GM18508 (cell line): ENCODE measurements at regions not wholly inside any gene's neighbourhood (a gene's known extent, or its start where the extent isn't known, plus 50 kb on each side); places are given as distances from the start of the nearest gene placed in this dataset.

ENCODE experiments used
- ATAC-seq: cut with Tn5 transposase; IDR thresholded peaks from one replicate; pipeline ENCODE4 v1.9.1; 2021; ENCODE audit warnings: moderate number of reproducible peaks; ENCODE audit not compliant: insufficient read depth, unreplicated experiment

DNA sequence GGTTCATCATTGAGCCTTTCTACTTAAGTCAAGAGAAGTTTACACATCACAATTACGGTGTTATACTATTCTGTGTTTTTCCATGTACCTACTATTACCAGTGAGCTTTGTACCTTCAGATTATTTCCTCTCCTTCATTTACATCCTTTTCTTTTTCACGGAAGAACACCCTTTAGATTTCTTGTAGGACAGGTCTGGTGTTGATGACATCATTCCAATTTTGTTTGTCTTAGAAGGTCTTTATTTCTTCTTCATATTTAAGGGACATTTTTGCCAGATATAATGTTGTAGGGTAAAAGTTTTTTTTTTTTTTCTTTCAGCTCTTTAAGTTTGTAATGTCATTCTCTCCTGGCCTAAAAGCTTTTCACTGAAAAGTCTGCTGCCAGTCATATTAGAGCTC is 637.1 kb upstream of the RIOK2 start:
- no peak for ATAC-seq

GRCh38 chr5:97832645-97833296 is 649.7 kb upstream of the RIOK2 start:
- ATAC-seq, result no peak

DNA sequence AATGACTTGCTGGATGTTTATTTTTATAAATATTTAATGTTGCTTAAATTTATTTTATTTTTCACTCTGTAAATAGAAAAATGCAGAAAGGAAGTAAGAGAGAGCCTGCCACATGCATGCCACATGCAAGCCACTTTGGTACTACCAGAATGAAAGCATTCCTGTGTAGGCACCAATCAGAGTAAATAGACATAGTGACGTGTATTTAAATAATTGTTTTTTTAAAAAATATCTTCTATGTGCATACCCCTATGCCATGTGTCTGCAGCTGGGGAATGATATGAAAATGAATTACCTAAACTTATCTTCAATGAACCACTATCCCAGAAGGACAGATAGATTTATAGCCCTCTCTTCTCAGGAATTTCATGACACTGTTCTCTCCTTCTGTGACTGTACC is 651.5 kb upstream of the RIOK2 start:
- ATAC-seq, result no peak

DNA sequence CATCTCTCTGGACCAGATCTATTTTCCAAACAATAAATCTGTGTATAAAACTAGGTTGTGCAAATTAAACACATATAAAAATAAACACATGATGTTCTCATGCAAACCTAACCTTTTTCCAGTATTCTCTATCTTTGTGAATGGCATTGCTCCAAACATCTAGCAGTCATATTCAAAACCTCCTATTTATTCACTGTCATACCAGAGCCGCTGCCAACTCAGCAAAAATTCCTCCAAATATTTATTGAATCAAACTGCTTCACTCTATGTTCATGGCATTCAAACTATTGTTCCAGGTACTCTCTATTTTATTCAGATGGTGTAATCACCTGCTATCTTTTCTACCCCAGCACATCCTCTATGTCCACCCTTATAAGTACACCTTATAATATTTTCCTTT is 652.1 kb upstream of the RIOK2 start:
- no peak for ATAC-seq

DNA sequence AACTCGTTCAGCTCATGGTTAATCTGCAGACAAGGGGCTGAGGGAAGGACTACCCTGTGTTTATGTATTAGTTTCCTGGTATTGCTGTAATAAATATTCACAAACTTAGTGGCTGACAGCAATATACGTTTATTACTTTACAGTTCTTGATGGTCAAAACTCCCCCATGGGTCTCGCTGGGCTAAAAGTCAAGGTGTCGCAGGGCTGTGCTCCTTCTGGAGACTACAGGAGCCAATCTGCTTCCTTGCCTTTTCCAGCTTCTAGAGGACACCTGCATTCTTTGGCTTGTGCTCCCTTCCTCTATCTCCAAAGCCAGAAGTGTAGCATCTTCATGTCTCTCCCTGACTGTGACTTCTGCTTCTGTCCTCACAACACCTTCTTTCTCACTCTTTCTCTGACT is 653.8 kb upstream of the RIOK2 start:
- ATAC-seq, result no peak

DNA sequence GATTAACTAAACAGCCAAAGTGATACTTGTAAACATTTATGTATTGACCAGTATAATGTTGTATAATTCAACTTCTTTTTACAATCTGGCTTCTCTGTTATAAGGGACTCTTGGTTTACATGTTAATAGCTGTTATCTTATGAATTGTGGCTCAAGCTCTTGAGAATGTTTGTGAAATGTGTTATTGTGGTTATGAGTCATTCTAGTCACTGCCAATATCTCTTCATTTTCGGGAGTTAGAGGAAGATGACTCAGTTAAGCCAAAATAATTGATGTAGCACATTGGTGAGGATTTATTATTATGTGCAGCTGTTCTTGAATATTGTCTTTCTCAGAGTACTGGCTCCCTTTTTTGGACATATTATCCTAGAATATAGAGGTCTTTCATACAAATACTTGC is 655.2 kb upstream of the RIOK2 start:
- ATAC-seq, result peak; percentile 99

- ATAC-seq, result no peak
Measured at GRCh38 chr5:97839341-97840086, 656.5 kb upstream of the RIOK2 start.

- ATAC-seq, result no peak
Measured at GRCh38 chr5:97840643-97841042, 657.6 kb upstream of the RIOK2 start.

- ATAC-seq, result no peak
Measured at GRCh38 chr5:97842687-97843086, 659.6 kb upstream of the RIOK2 start.

GRCh38 chr5:97844797-97845196 is 661.8 kb upstream of the RIOK2 start:
- ATAC-seq, result no peak

DNA sequence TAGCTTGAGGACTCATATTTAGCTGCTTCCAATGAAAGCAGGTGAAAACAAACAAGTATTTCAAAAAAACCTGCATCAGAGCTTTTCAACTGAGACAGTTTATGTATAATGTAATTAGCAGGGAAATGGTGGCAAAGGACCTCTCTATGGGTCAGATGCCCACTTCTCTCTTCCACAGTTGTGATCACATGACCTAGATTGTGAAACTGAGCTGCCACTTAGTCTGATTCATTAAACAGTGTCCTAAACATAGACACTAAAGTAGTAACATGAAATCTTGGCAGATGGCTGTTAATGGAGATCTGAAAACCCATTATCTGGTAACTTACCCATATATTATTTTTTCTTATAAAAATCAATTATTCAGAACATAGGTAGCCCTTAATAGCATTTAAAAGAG is 663.6 kb upstream of the RIOK2 start:
- ATAC-seq, result no peak

DNA sequence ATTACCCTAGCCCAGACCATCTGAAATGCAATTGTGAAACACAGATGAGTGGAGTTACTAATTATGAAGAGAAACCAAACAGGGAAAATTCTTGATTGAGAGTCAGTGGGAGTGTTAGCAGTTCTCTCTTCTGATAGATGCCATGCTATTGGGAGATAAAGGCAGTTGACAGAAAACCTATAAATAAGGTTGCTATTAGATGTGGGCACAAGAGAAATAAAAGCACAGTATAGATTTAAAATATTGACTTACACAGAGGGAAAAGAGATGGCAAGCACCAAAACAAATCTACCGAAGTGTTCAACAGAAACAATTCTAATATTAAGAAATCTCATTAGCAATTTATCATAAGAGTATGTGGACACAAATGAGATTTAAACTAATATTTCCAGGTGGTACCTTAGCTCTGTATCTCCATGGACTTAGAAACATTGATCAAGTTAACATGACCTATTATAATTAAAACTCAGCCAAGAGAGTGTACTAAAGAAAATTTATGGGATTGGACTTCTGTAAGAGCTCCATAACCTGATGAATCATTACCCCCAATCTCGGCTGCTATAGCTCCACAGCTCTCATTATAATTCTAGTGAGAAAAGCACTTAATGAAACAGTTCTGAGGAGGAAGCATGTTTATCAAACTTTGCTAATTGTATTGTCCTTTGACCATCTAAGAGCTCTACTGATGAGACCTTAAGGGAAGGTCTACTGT is 665.0 kb upstream of the RIOK2 start:
- ATAC-seq, result no peak

DNA sequence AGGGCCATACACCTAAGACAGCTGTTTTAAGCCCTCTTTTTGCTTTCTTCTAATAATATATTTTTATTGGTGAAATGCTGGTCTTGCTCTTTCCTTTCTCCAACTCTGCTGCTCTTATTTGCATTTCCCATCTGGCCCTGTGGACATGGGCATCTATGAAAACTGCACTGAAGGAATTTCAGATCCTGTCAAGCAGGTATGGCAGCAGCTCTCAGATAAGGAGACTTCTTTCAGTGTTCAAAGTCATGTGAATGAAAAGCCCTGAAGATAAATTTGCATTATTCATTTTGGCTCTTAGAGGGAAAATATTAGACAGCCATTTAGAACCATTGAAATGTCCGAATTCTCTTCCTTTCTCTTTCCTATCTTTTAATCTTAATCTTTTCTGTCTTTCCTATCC is 668.0 kb upstream of the RIOK2 start:
- ATAC-seq, result no peak

- no peak for ATAC-seq
Measured at GRCh38 chr5:97854871-97855762, 672.1 kb upstream of the RIOK2 start.

- no peak for ATAC-seq
Measured at GRCh38 chr5:97874491-97874890, 691.4 kb upstream of the RIOK2 start.

DNA sequence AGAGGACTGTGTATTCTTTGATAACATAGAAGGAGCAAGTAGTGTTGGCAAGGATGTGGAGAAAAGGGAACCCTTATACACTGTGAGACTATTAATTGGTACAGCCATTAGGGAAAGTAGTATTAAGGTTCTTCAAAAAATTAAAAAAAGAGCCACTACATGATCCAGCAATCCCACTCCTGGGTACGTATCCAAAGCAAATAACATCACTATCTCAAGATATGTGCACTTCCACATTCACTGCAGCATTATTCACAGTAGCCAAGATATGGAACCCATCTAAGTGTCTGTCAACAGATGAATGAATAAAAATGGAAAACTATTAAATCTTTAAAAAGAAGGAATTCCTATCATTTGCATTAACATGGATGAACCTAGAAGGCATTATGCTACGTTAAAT is 693.2 kb upstream of the RIOK2 start:
- no peak for ATAC-seq

DNA sequence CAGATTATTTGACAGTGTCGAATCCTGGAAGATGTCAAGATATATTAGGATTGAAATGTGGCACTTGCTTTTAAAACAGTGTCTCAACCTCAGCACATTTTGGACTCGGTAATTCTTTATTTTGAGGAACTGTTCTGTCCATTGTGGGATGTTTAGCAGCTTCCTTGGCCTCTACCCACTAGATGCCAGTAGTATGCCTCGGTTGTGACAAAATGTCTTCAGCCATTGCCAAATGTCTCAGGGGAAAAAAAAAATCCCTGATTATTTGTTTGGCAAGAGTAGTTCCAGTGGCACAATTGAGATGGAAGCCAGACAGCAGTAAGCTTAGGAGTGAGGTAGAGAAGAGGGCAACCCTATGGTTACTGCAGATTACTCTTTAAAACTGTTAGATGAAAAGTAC is 694.5 kb upstream of the RIOK2 start:
- ATAC-seq, result no peak

- peak; percentile 100 for ATAC-seq
Measured at GRCh38 chr5:97888439-97888838, 705.4 kb upstream of the RIOK2 start.

DNA sequence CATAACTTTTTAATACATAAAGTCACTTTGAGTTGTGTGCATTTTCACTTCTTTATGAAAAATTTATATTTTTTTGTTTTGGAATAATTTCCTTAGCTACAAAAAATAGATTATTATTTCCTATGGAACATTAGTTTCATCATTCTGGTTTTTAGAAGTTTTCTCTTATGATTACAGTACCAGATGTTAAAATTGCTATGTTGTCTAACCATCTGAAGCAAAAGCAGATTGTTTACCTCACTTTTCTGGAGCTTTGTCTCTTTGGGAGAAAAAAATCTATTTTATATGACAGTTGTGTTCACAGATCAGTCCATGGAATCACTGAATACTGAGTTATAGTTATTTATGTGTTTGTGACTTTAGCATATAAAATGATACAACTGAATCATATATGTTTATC is 708.9 kb upstream of the RIOK2 start:
- no peak for ATAC-seq

DNA sequence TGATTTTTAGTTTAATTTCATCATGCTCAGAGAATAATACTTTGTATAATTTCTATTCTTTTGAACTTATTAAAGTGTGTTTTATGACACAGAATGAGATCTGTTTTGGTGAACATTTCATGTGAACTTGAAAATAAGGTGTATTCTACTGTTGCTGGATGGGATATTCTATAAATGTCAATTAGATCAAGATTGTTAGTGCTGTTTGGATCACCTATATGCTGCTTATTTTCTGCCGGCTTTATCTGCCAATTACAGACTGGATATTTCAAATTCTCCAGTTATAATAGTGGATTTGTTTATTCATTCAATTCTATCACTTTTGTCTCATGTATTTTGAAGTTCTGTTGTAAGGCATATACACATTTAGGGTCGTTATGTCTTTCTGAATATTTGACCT is 720.7 kb upstream of the RIOK2 start:
- no peak for ATAC-seq

DNA sequence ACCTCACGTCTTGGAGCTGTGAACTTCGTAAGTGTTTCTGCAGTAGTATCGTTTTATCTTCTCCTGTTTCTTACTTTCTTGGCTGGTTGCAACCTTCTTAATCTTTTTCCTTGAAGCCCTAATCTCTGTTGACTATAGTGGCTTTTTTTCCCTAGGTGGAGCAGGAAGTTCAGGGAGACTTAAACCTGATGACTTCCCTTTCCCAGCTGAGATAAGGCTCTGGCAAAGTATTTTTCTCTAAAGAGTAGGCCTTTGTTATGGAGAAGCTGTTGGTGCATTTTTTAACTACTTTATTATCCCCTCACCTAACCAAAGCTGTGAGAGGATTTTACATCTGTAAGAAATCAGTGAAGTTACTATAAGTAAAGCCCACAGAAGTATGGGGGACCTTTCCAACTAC is 723.1 kb upstream of the RIOK2 start:
- ATAC-seq, result no peak
